Activated naive CD4-positive, alpha-beta T cell treated with anti-CD3 and anti-CD28 coated beads, Interleukin-2, amount 50 U/mL, for 24 hours (primary cell): ENCODE measurements at regions not wholly inside any gene's neighbourhood (a gene's known extent, or its start where the extent isn't known, plus 50 kb on each side); places are given as distances from the start of the nearest gene placed in this dataset.

Source experiments
- H3K27ac Mint-ChIP-seq: one replicate; pipeline ENCODE4 v1.8.0; 2021; ENCODE audit warnings: mild to moderate bottlenecking, mixed read lengths
- H3K27me3 Mint-ChIP-seq: one replicate; pipeline ENCODE4 v1.8.0; 2021; ENCODE audit warnings: mixed read lengths
- H3K36me3 Mint-ChIP-seq: one replicate; pipeline ENCODE4 v1.8.0; 2021; ENCODE audit warnings: mixed read lengths
- H3K4me1 Mint-ChIP-seq: one replicate; pipeline ENCODE4 v1.8.0; 2021; ENCODE audit warnings: mixed read lengths
- H3K4me3 Mint-ChIP-seq: one replicate; pipeline ENCODE4 v1.8.0; 2021; ENCODE audit warnings: mild to moderate bottlenecking, mixed read lengths
- H3K9me3 Mint-ChIP-seq: one replicate; pipeline ENCODE4 v1.8.0; 2021; ENCODE audit warnings: mixed read lengths

DNA sequence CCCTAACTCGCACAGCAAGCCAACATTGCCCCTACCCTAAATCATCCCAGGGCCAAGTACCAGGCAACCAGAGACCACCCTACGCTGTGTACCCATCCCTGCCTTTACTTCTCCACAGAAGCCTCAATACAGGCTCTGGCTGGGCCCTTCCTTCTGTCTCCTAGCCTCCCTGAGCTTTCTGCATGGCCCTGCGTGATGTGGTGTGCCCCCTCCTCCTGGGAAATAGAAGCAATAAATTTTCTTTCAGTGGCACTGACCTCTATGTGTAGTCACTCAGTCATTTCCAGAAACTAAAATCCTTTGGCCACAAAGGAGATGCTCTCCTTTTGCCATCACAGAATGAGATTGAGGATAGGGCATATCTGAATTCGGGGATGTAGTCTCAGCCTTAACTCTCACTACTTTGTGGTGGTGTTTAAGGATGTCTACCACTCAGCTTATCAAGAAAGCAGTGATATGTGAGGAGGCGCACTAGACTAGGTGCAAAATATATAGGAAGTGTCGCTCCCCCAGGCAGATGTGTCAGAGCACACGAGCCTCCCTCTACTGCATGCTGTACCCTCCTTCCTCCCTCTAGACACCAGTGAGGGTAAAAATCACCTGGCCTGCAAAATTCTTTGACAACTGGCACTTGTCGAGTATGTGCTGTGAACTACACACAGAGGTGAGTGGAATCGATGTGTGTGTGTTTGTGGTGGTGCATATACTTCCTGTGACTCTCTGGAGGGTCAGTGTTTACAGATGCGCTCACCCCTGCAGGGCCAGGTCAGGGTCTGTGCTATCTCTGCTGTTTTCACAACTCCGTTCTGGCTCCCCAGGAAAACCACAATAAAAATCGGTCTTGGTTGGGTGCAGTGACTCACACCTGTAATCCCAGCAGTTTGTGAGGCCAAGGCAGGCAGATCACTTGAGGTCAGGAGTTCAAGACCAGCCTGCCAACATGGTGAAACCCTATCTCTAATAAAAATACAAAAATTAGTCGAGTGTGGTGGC is 825.9 kb upstream of the IGFBP3 start:
- H3K9me3 Mint-ChIP-seq: no peaks in the 10 kb centered on the region
- no peaks in the 10 kb centered on the region for H3K4me1 Mint-ChIP-seq
- no peak overlapping the region for H3K4me3 Mint-ChIP-seq
- no peaks in the 10 kb centered on the region for H3K36me3 Mint-ChIP-seq
- no peak overlapping the region for H3K27ac Mint-ChIP-seq
- H3K27me3 Mint-ChIP-seq: no peaks in the 10 kb centered on the region

DNA sequence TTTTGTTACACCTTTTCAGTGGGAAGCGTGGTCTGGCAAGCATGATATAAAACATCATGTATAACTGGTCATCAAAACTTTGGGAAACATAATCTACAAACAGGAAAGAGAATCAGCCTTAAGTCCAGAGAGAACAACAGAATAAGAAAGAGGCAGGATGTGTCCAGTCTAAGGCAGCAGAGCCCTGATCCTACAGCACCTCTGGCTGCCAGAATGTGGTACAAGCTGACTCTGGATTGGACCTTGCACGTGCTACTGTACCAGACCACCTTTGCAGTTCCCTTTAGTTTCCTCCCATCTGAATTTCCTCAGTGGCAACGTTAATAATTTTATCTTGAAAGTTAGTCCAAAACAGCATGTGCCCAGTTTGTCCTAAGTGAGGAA is 824.6 kb upstream of the IGFBP3 start:
- no peak overlapping the region for H3K27ac Mint-ChIP-seq
- no peak overlapping the region for H3K4me3 Mint-ChIP-seq
- no peaks in the 10 kb centered on the region for H3K4me1 Mint-ChIP-seq
- H3K36me3 Mint-ChIP-seq: no peaks in the 10 kb centered on the region
- H3K27me3 Mint-ChIP-seq: no peaks in the 10 kb centered on the region
- H3K9me3 Mint-ChIP-seq: no peaks in the 10 kb centered on the region

DNA sequence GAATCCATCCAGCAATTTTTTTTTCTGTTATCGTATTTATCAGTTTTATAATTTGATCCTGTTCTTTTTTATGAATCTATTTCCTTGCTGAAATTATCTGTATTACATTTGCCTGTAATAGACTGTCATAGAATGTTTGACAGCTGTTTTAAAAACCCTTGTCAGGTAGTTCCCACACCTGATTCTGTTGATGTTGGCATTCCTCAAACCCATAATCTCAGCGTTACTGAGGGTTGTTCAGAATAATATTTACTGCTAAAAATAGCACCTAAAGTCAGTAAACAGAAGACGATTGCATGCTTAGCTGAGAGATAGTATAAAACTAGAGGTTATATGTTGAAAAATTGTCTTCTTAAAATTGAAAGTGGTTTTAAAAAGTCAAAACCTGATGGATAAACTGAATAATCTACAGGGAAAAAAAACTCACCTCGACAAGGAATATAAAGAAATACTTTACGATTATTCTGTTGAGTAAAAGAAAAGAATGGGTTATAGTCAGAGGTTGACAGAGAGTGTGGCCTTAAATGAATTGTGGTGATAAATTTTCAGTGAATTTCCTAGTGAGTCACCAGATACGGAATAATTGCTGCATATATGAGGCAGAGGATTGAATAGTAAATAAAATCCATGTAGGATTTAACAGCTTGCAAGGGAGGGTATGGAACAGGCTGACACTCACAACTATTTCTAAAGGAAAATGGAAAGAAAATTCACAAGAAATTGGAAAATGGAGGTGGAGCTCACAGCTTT is 824.1 kb upstream of the IGFBP3 start:
- H3K36me3 Mint-ChIP-seq: no peaks in the 10 kb centered on the region
- H3K27me3 Mint-ChIP-seq: no peaks in the 10 kb centered on the region
- H3K27ac Mint-ChIP-seq: no peak overlapping the region

DNA sequence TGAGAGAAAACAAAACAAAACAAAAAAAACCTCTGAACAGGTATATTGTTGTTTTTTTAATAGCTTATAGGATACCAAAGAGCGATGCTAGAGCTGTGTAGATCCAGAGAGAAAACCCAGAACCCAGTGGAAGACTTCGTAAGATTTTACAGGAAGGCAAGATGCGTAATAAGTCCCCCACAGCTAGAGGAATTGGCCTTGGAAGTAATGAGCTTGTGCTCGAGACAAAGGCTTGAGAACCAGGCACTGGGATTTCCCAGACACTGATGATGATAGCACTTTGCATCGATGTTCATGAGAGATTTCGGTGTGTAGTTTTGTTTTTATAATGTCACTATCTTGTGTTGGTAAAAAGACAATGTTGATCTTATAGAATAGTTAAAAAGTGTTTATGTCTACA is 821.5 kb upstream of the IGFBP3 start:
- Mint-ChIP-seq H3K27me3 (no peaks in the 10 kb centered on the region), H3K36me3 (no peaks in the 10 kb centered on the region), H3K27ac (no peak overlapping the region), H3K4me1 (no peaks in the 10 kb centered on the region), H3K9me3 (no peaks in the 10 kb centered on the region), H3K4me3 (no peak overlapping the region)

More for the DNA sequence above, 824.1 kb upstream of the IGFBP3 start:
- no peak overlapping the region for H3K4me3 Mint-ChIP-seq
- H3K4me1 Mint-ChIP-seq: no peaks in the 10 kb centered on the region
- H3K9me3 Mint-ChIP-seq: no peaks in the 10 kb centered on the region

DNA sequence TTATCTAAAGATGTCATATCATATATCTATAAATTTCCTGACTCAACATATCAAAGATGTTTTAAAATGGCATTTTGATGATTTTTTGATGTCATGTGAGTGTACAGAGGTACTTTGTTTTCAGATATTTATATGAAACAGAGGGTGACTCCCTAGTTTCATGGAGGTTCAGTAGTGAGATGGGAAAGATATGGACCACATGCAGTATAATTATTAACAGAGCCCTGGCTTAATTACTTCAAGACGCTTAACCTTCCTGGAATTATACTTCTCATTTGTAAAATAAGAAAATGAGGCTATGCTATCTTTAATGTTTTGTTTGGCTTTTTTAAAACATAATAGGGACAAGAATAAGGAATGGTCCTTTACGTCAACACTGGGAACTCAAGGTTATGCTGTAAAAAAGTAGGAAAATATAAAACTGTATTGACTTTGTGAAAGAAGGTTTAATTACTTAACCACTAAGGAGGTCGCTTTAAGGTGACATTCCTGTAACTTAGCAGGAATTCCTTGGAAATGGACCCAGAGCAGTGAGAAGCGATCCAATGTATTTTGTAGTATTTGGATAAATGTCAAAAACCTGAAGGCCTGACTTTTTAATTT is 821.0 kb upstream of the IGFBP3 start:
- no peaks in the 10 kb centered on the region for H3K36me3 Mint-ChIP-seq
- no peaks in the 10 kb centered on the region for H3K27me3 Mint-ChIP-seq
- no peaks in the 10 kb centered on the region for H3K4me1 Mint-ChIP-seq
- H3K9me3 Mint-ChIP-seq: no peaks in the 10 kb centered on the region
- no peak overlapping the region for H3K27ac Mint-ChIP-seq
- H3K4me3 Mint-ChIP-seq: no peak overlapping the region

DNA sequence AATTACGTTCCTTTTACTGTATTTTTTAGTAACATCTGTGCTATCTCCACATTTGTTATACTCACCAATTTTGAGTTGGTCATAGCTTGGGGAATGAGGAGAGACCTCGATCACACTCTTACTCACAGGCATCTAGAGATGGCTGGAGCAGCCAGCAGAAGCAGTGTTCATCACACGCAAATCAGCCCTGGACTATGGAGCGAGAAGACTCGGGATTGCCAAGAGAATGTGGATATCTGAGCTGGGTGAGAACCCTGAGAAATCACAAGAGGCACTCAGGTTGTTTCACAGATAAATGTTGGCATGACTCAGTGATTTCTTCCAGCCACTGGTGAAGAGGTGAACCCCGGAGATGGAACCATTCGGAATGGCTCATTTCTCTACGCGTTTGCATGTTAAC is 820.1 kb upstream of the IGFBP3 start:
- Mint-ChIP-seq H3K4me1 (no peaks in the 10 kb centered on the region), H3K4me3 (no peak overlapping the region), H3K27ac (no peak overlapping the region), H3K27me3 (no peaks in the 10 kb centered on the region), H3K36me3 (no peaks in the 10 kb centered on the region), H3K9me3 (peaks cover 4% of the 10 kb centered on the region)

DNA sequence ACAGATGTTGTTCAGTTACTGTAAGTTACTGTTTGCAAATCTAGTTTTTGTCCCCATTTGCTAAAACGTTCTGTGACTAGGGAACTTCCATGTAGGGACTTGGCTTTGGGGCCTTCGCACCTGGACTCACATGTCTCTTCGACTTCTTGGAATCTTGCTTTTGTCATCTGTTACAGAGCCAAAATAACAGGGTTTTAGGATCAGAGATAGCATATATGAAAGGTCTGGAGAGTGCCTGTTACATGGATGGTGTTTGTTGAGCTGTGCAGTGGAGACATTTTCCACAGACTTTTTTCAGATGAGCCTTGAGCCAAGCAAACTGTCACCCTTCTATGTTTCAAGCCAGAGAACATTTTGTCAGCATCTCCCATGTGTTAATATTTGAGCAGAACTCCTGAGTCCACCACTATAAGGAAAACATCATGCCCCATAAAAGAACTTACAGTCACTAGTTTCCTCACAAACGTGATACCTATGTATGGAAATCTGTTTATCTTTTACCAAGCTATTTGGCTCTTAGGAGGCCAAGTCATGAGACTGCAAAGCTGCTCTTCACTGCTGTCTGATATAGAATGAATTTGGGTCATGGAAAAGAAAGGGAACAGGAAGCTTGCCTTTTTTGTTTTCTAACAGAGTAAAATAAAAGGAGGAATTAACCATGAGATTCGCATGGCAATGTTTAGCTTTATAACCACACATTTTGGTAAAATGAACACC is 818.6 kb upstream of the IGFBP3 start:
- Mint-ChIP-seq H3K27ac (no peak overlapping the region), H3K36me3 (no peaks in the 10 kb centered on the region), H3K4me3 (no peak overlapping the region), H3K4me1 (no peaks in the 10 kb centered on the region), H3K27me3 (no peaks in the 10 kb centered on the region), H3K9me3 (peaks cover 8% of the 10 kb centered on the region)

DNA sequence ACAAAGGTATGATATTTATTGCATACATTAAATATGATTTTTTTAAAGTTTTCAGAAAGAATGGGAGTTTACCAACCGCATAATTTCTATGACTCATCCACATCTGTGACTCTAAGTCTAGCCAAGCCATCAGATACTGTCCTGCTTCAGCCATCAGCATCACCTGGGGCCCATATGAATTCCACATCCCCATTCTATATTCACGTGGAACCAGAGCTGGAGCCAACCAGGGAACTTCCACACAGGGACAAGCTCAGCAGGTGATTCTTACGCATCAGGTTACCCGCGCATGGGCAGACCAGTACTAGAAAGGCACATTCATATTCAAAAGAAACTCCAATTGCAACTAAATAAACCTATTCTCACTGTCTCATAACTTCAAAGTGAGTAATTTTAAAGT is 817.7 kb upstream of the IGFBP3 start:
- Mint-ChIP-seq H3K27ac (no peak overlapping the region), H3K4me1 (no peaks in the 10 kb centered on the region), H3K9me3 (peaks cover 8% of the 10 kb centered on the region), H3K36me3 (no peaks in the 10 kb centered on the region), H3K4me3 (no peak overlapping the region), H3K27me3 (no peaks in the 10 kb centered on the region)

DNA sequence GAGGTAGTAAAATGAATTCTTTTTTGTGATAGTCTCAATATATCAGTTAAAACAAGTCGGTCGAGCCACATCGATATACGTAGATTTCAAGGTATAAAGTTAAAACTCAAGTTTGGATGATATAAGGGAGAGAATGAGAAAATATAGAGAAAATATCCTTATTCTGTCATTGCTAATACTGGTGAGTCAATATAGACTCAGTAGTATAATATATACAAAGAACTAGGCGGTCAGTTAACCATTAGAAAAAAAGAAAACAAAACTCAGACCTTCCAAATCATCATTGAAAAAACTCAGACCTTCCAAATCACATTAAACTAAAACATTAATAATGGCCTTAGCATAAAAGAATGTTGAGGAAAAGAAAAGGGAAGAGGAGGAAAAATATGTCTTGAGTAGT is 817.1 kb upstream of the IGFBP3 start:
- H3K36me3 Mint-ChIP-seq: no peaks in the 10 kb centered on the region
- H3K4me1 Mint-ChIP-seq: no peaks in the 10 kb centered on the region
- no peak overlapping the region for H3K27ac Mint-ChIP-seq
- H3K9me3 Mint-ChIP-seq: peaks cover 11% of the 10 kb centered on the region
- no peaks in the 10 kb centered on the region for H3K27me3 Mint-ChIP-seq
- no peak overlapping the region for H3K4me3 Mint-ChIP-seq

DNA sequence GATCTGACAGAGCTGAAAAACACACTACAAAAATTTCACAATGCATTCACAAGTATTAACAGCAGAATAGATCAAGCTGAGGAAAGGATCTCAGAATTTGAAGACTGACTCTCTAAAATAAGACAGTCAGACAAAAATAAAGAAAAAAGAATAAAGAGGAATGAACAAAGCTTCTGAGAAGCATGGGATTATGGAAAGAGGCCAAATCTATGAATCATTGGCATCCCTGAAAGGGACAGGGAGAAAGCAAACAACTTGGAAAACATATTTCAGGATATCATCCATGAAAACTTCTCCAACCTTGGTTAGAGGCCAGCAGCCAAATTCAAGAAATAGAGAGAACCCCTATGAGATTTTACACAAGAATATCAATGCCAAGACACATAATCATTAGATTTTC is 804.8 kb upstream of the IGFBP3 start:
- Mint-ChIP-seq H3K4me1 (no peaks in the 10 kb centered on the region), H3K36me3 (no peaks in the 10 kb centered on the region), H3K4me3 (no peak overlapping the region), H3K9me3 (no peaks in the 10 kb centered on the region), H3K27me3 (no peaks in the 10 kb centered on the region), H3K27ac (no peak overlapping the region)

DNA sequence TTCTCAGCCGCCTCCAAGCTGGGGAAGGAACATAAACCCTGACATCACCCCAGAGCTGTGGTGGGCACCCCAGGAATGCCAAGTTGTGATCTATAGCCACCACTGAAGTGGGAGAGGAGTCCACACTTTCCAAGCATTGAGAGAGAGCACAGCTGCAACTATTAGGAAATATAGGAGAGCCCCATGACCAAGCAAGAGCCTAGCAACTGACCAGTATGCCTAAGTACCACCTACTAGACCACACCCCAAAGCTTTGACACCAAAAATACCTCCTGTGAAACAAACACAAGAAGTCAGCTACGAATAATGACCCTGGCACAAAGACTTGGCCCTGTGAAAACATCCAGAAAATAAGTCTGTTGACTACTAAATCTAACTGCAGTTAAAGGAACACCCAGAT is 804.1 kb upstream of the IGFBP3 start:
- no peak overlapping the region for H3K4me3 Mint-ChIP-seq
- no peak overlapping the region for H3K27ac Mint-ChIP-seq
- no peaks in the 10 kb centered on the region for H3K9me3 Mint-ChIP-seq
- no peaks in the 10 kb centered on the region for H3K27me3 Mint-ChIP-seq
- H3K4me1 Mint-ChIP-seq: no peaks in the 10 kb centered on the region
- H3K36me3 Mint-ChIP-seq: no peaks in the 10 kb centered on the region

DNA sequence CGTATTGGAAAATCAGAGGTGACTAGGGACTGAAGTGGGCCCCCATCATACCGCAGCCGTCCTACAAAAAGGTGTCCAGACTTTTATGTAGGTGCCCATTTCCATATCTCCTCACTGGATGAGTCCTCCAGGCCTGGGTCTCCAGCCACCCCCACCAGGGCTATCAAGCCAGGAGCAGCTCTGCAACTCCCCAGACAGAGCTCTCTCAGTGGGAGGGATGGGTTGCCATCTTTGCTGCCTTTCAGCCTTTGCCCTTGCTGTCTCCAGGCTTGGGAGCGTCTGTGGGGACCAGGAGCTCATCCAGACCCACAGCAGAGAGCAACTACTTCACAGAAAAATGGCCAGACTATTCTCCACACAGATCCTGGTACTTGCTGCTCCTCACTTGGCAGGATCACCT is 802.7 kb upstream of the IGFBP3 start:
- no peaks in the 10 kb centered on the region for H3K36me3 Mint-ChIP-seq
- no peaks in the 10 kb centered on the region for H3K4me1 Mint-ChIP-seq
- no peaks in the 10 kb centered on the region for H3K27me3 Mint-ChIP-seq
- H3K27ac Mint-ChIP-seq: no peak overlapping the region
- H3K9me3 Mint-ChIP-seq: no peaks in the 10 kb centered on the region
- H3K4me3 Mint-ChIP-seq: no peak overlapping the region

DNA sequence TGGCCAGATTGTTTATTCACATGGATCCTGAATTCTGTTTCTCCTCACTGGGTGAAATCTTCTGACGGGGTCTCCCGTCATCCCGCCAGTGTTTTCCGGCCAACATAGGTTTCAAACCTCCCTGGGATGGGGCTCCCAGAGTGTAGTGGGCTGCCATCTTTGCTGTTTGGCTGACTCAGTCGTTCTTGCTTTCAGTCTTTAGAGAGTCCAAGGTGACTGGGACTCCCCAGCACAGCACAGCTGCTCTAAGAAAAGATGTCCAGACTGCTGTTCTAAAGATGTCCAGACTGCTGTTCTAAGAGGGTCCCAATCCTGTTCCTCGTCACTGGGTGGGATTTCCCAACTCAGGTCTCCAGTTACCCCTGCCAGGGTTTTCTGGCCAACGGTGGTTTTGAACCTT is 801.9 kb upstream of the IGFBP3 start:
- no peaks in the 10 kb centered on the region for H3K9me3 Mint-ChIP-seq
- H3K36me3 Mint-ChIP-seq: no peaks in the 10 kb centered on the region
- H3K4me3 Mint-ChIP-seq: no peak overlapping the region
- H3K27me3 Mint-ChIP-seq: no peaks in the 10 kb centered on the region
- no peaks in the 10 kb centered on the region for H3K4me1 Mint-ChIP-seq
- H3K27ac Mint-ChIP-seq: no peak overlapping the region

DNA sequence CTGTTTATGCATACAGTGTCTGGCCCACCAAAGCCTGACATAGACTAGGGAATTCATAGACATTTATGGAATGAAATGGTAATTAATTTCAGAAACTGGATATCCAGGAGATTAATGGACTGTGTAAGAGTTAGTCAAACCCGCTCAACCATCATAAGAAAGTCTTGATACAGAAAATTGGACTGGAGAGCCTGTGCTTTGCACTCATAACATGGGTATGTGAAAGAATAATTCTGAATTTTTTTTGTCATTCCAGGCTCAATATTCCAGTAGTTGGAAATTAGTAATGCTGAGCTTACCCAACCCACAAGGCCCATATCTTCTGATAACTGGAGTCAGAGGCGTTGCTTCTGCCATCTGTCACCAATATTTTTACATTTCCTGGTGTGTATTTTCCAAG is 799.7 kb upstream of the IGFBP3 start:
- Mint-ChIP-seq H3K4me1 (no peaks in the 10 kb centered on the region), H3K27ac (no peak overlapping the region), H3K27me3 (no peaks in the 10 kb centered on the region), H3K9me3 (no peaks in the 10 kb centered on the region), H3K4me3 (no peak overlapping the region), H3K36me3 (no peaks in the 10 kb centered on the region)

DNA sequence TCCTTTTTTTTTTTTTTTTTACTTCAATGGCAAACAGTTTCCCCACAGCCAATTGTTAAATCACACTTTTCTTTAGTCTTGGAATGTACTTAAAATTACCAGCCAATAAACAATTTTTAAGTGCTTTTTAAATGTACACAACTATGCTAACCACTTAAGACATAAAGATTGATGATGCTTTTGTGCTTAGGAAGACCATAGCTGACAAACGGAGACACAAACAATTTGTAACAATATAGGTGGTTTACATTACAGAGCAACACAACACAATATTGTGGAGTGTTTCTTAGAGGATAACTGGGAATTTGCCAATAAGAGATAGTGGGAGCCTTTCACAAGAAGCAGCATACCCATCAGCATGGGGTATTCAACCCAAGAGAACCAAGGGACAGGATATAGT is 798.5 kb upstream of the IGFBP3 start:
- Mint-ChIP-seq H3K4me1 (no peaks in the 10 kb centered on the region), H3K27ac (no peak overlapping the region), H3K36me3 (no peaks in the 10 kb centered on the region), H3K27me3 (no peaks in the 10 kb centered on the region), H3K9me3 (no peaks in the 10 kb centered on the region), H3K4me3 (no peak overlapping the region)
